Keratinocyte (primary cell): ENCODE measurements at regions not wholly inside any gene's neighbourhood (a gene's known extent, or its start where the extent isn't known, plus 50 kb on each side); places are given as distances from the start of the nearest gene placed in this dataset.

ENCODE experiments used
- DNase-seq: peaks from one replicate; pipeline ENCODE4 v3.0.0-alpha.2; 2011; ENCODE audit warnings: low read depth, missing footprints, low spot score
- FAIRE-seq: peaks from 2 replicates; lab custom pipeline; 2011; peaks lifted over from hg19 to GRCh38; lab: Jason Lieb, UNC
- H2AFZ ChIP-seq: 2 replicates; pipeline ENCODE4 v1.6.0; 2012; ENCODE audit warnings: low read length, control low read depth, inconsistent platforms; ENCODE audit not compliant: control insufficient read depth
- H3K27ac ChIP-seq: 2 replicates; pipeline ENCODE4 v1.5.1; 2011; ENCODE audit warnings: low read length; ENCODE audit not compliant: control insufficient read depth, insufficient read depth
- H3K27me3 ChIP-seq: 3 replicates; pipeline ENCODE4 v1.6.0; 2011; ENCODE audit warnings: low read length; ENCODE audit not compliant: control insufficient read depth, insufficient read depth; ENCODE audit errors: extremely low read depth
- H3K36me3 ChIP-seq, 2 experiments: 2 replicates in 1 of 2; 3 replicates in 1 of 2; pipeline ENCODE4 v1.5.1; 2011; ENCODE audit warnings: low read length in 2 of 2, mild to moderate bottlenecking in 1 of 2; ENCODE audit not compliant: control insufficient read depth in 2 of 2, insufficient read depth in 2 of 2; ENCODE audit errors: extremely low read depth in 1 of 2
- H3K4me1 ChIP-seq: 3 replicates; pipeline ENCODE4 v1.5.1; 2011; ENCODE audit warnings: low read length; ENCODE audit not compliant: control insufficient read depth, insufficient read depth; ENCODE audit errors: extremely low read depth
- H3K4me2 ChIP-seq: 3 replicates; pipeline ENCODE4 v1.6.0; 2011; ENCODE audit warnings: low read depth, low read length; ENCODE audit not compliant: control insufficient read depth, insufficient read depth; ENCODE audit errors: extremely low read depth
- H3K4me3 ChIP-seq, 3 experiments: fragments of 200-600 bp in 1 of 3; sonication (generic) in 1 of 3; 2 replicates in 2 of 3; 3 replicates in 1 of 3; pipeline ENCODE4 v1.5.1; 2011 to 2016; ENCODE audit warnings: low read length in 3 of 3, mild to moderate bottlenecking in 3 of 3, control low read depth in 2 of 3, inconsistent platforms in 1 of 3, low read depth in 1 of 3, mixed read lengths in 1 of 3, mixed run types in 1 of 3, moderate library complexity in 1 of 3; ENCODE audit not compliant: control insufficient read depth in 2 of 3, insufficient read depth in 2 of 3; ENCODE audit errors: extremely low read depth in 1 of 3
- H3K79me2 ChIP-seq: 2 replicates; pipeline ENCODE4 v1.6.0; 2012; ENCODE audit warnings: low read length; ENCODE audit not compliant: control insufficient read depth, insufficient read depth
- H3K9ac ChIP-seq: 3 replicates; pipeline ENCODE4 v1.6.0; 2011; ENCODE audit warnings: low read length; ENCODE audit not compliant: control insufficient read depth, insufficient read depth; ENCODE audit errors: extremely low read depth
- H3K9me1 ChIP-seq: 3 replicates; pipeline ENCODE4 v1.6.0; 2011; ENCODE audit warnings: low read length; ENCODE audit not compliant: control insufficient read depth, insufficient read depth; ENCODE audit errors: extremely low read depth
- H3K9me3 ChIP-seq: 2 replicates; pipeline ENCODE4 v1.5.1; 2012; ENCODE audit warnings: low read depth, low read length; ENCODE audit not compliant: control insufficient read depth
- H4K20me1 ChIP-seq: 3 replicates; pipeline ENCODE4 v1.6.0; 2011; ENCODE audit warnings: low read length; ENCODE audit not compliant: control insufficient read depth, insufficient read depth; ENCODE audit errors: extremely low read depth
- CTCF ChIP-seq, 3 experiments: IDR thresholded peaks in 1 of 3; conservative IDR thresholded peaks in 1 of 3; optimal IDR thresholded peaks in 1 of 3; 2 replicates in 2 of 3; 3 replicates in 1 of 3; pipeline versions ENCODE3 to v1.5.1; 2011; ENCODE audit warnings: low read length in 3 of 3, mild to moderate bottlenecking in 3 of 3, moderate library complexity in 2 of 3, control low read depth in 1 of 3, inconsistent platforms in 1 of 3; ENCODE audit not compliant: insufficient read depth in 2 of 3; ENCODE audit errors: extremely low read depth in 1 of 3
- EZH2 ChIP-seq: IDR thresholded peaks from one replicate; pipeline ENCODE4 v1.6.1; 2012; ENCODE audit warnings: inconsistent platforms, mild to moderate bottlenecking, low read length, moderate library complexity
- dilution Hi-C: fragments of 300-500 bp; cut with MboI; formaldehyde crosslinking; loops from one replicate; pipeline ENCODE4 v1.7.0; 2020; ENCODE audit warnings: low sequenced_read_pairs; ENCODE audit not compliant: extremely low pct_ligation_motif_present

DNA sequence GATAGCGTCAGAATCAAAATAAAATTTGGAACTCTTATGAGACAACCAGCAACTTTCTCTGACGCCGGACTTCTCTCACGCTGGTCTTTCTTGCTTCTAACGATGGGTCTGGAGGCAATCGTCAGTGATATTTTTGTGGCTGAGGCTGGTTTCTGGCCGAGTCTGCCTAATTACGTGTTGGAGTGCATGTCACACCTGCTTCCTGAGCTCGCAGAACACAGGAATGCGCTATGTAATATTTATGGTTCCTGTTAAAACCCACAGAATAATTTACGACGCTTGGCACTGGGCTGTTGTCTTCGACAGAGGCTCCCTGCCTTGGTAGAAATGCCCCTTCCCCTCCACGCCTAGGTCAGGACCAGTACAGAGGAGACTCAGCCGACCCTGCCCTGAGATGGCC, 64.9 kb downstream of the NPTX2 start:
- Histone ChIP-seq H3K4me1 (no peaks in the 10 kb centered on the region), H3K79me2 (no peaks in the 10 kb centered on the region), H3K27me3 (no peaks in the 10 kb centered on the region), H3K9ac (no peak overlapping the region), H3K9me3 (peaks cover 2% of the 10 kb centered on the region), H3K36me3 (no peaks in the 10 kb centered on the region), H4K20me1 (no peaks in the 10 kb centered on the region), H3K4me3 (no peak overlapping the region), H3K27ac (no peak overlapping the region), H2AFZ (no peak overlapping the region), H3K9me1 (no peaks in the 10 kb centered on the region), H3K4me2 (no peak overlapping the region)
- TF ChIP-seq CTCF (optimal IDR thresholded peaks at IDR 0.05 in 1 of 3, IDR thresholded peaks at IDR 0.05 in 1 of 3, conservative IDR thresholded peaks at IDR 0.05 in 1 of 3; ENCODE audit: extremely low read depth in 1 of 3, insufficient read depth in 2 of 3, low read length in 3 of 3) = no peak
- no peak for TF ChIP-seq EZH2
- no peak for DNase-seq
- no peak for FAIRE-seq
- dilution Hi-C loops = no loop called here

DNA sequence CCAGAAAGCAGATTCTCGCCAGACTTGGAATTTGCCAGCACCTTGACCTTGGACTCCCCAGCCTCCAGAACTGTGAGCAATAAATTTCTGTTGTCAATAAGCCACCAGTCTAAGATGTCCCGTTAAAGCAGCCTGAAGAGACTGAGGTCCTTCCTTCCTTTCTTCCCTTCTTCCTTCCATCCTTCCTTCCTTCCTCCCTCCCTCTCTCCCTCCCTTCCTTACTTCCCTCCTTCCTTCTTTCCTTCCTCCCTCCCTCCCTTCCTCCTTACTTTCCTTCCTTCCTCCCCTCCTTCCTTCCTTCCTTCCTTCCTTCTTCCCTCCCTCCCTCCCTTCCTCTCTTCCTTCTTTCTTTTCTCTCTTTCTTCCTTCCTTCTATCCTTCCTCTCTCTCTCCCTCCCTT, 66.4 kb downstream of the NPTX2 start:
- Histone ChIP-seq H2AFZ (no peak overlapping the region), H3K36me3 (no peaks in the 10 kb centered on the region), H3K9ac (no peak overlapping the region), H3K9me3 (peaks cover 2% of the 10 kb centered on the region), H3K9me1 (no peaks in the 10 kb centered on the region), H4K20me1 (no peaks in the 10 kb centered on the region), H3K4me2 (no peak overlapping the region), H3K79me2 (no peaks in the 10 kb centered on the region), H3K27me3 (no peaks in the 10 kb centered on the region), H3K27ac (no peak overlapping the region), H3K4me1 (no peaks in the 10 kb centered on the region), H3K4me3 (no peak overlapping the region)
- dilution Hi-C loops = no loop called here
- DNase-seq (no peak), FAIRE-seq (no peak)
- TF ChIP-seq EZH2 = no peak
- no peak for TF ChIP-seq CTCF (optimal IDR thresholded peaks at IDR 0.05 in 1 of 3, IDR thresholded peaks at IDR 0.05 in 1 of 3, conservative IDR thresholded peaks at IDR 0.05 in 1 of 3; ENCODE audit: extremely low read depth in 1 of 3, insufficient read depth in 2 of 3, low read length in 3 of 3)
